Thyroid gland (tissue), 4 donors: ENCODE measurements at regions not wholly inside any gene's neighbourhood (a gene's known extent, or its start where the extent isn't known, plus 50 kb on each side); places are given as distances from the start of the nearest gene placed in this dataset.

Experiments
- DNase-seq, 2 donors: peaks; one replicate each; pipeline ENCODE4 v3.0.0-alpha.2; 2019
- H3K27ac ChIP-seq, 3 donors: fragments of 200-600 bp; sonication (generic); 1 replicate in 2 of 3; 2 replicates in 1 of 3; pipeline ENCODE4 v1.5.1; 2016 to 2019; ENCODE audit warnings: mild to moderate bottlenecking in 1 of 3, moderate library complexity in 1 of 3
- H3K27me3 ChIP-seq: fragments of 200-600 bp; sonication (generic); one replicate; pipeline ENCODE4 v1.5.1; 2019
- H3K36me3 ChIP-seq, 2 donors: fragments of 200-600 bp; sonication (generic); one replicate each; pipeline ENCODE4 v1.5.1; 2016 to 2019
- H3K4me1 ChIP-seq, 2 donors: fragments of 200-600 bp; sonication (generic); one replicate each; pipeline ENCODE4 v1.5.1; 2017 to 2019
- H3K4me3 ChIP-seq, 3 donors: fragments of 200-600 bp; sonication (generic); replicated peaks in 1 of 3; 1 replicate in 2 of 3; 2 replicates in 1 of 3; pipeline ENCODE4 v1.5.1; 2016; ENCODE audit warnings: mild to moderate bottlenecking in 1 of 3
- H3K9me3 ChIP-seq: fragments of 200-600 bp; sonication (generic); one replicate; pipeline ENCODE4 v1.5.1; 2017
- CTCF ChIP-seq, 6 experiments: fragments of 200-600 bp in 3 of 6; fragments of 450-650 bp in 3 of 6; sonication (generic) in 3 of 6; IDR thresholded peaks; one replicate each; pipeline ENCODE4 v1.5.1; 2016 to 2019; ENCODE audit warnings: antibody characterized with exemption in 6 of 6, mild to moderate bottlenecking in 2 of 6, inconsistent platforms in 1 of 6, moderate library complexity in 1 of 6
- POLR2A ChIP-seq, 2 donors: fragments of 450-650 bp; IDR thresholded peaks; one replicate each; pipeline ENCODE4 v1.6.1; 2017; ENCODE audit warnings: antibody characterized with exemption in 2 of 2, mild to moderate bottlenecking in 2 of 2, moderate library complexity in 1 of 2
- WGBS, 2 donors: methylation state at CpG; one replicate each; pipeline ENCODE4 v1.1.5; 2017; 5-methylcytosine and 5-hydroxymethylcytosine counted together
- intact Hi-C: fragments of 100-400 bp; cut with DNase I; formaldehyde crosslinking; loops from one replicate; pipeline ENCODE4 v1.15.1; 2023

- WGBS, 2 donors: 70 to 85% methylated on average over 10 to 11 of the region's 11 CpGs
- H3K9me3 ChIP-seq: no peaks in the 10 kb centered on the region
- H3K27ac ChIP-seq: no peak overlapping the region
- H3K4me3 ChIP-seq: no peak overlapping the region
- no peaks in the 10 kb centered on the region for H3K4me1 ChIP-seq
- no peak for DNase-seq
- H3K27me3 ChIP-seq: no peaks in the 10 kb centered on the region
- H3K36me3 ChIP-seq: no peaks in the 10 kb centered on the region
- TF ChIP-seq CTCF (IDR thresholded peaks at IDR 0.05): no peak
- no peak for TF ChIP-seq POLR2A (IDR thresholded peaks at IDR 0.05)
- intact Hi-C loops: no loop called here
Measured at GRCh38 chr1:79430437-79430836, 423.9 kb upstream of the ADGRL4 start.

- H3K27ac ChIP-seq: no peak overlapping the region
- no peaks in the 10 kb centered on the region for H3K9me3 ChIP-seq
- no peaks in the 10 kb centered on the region for H3K36me3 ChIP-seq
- intact Hi-C loops: no loop called here
- no peak for DNase-seq
- 61 to 68% methylated on average over 2 of the region's 2 CpGs for WGBS, 2 donors
- H3K4me3 ChIP-seq: no peak overlapping the region
- TF ChIP-seq CTCF (IDR thresholded peaks at IDR 0.05) (no peak), POLR2A (IDR thresholded peaks at IDR 0.05) (no peak)
- no peaks in the 10 kb centered on the region for H3K4me1 ChIP-seq
- H3K27me3 ChIP-seq: no peaks in the 10 kb centered on the region
Measured at GRCh38 chr1:79422726-79423125, 416.2 kb upstream of the ADGRL4 start.

GRCh38 chr1:79398501-79398900 lies 392.0 kb upstream of the ADGRL4 start:
- H3K27ac ChIP-seq: no peak overlapping the region

GRCh38 chr1:79396901-79397300 lies 390.4 kb upstream of the ADGRL4 start:
- no peak for TF ChIP-seq CTCF (IDR thresholded peaks at IDR 0.05)
- no peak for TF ChIP-seq POLR2A (IDR thresholded peaks at IDR 0.05)
- WGBS, 2 donors: 66 to 78% methylated on average over 2 of the region's 2 CpGs
- DNase-seq: no peak
- intact Hi-C loops: no loop called here
- Histone ChIP-seq H3K9me3 (no peaks in the 10 kb centered on the region), H3K4me3 (no peak overlapping the region), H3K36me3 (no peaks in the 10 kb centered on the region), H3K4me1 (no peaks in the 10 kb centered on the region), H3K27ac (no peak overlapping the region), H3K27me3 (no peaks in the 10 kb centered on the region)

More at GRCh38 chr1:79398501-79398900, 392.0 kb upstream of the ADGRL4 start:
- intact Hi-C loops: no loop called here
- H3K4me3 ChIP-seq: no peak overlapping the region
- WGBS, 2 donors: 79 to 80% methylated on average over 2 of the region's 2 CpGs
- H3K9me3 ChIP-seq: no peaks in the 10 kb centered on the region
- H3K4me1 ChIP-seq: no peaks in the 10 kb centered on the region
- no peak for DNase-seq
- no peaks in the 10 kb centered on the region for H3K27me3 ChIP-seq
- TF ChIP-seq POLR2A (IDR thresholded peaks at IDR 0.05): no peak
- TF ChIP-seq CTCF (IDR thresholded peaks at IDR 0.05): no peak
- H3K36me3 ChIP-seq: no peaks in the 10 kb centered on the region

DNA sequence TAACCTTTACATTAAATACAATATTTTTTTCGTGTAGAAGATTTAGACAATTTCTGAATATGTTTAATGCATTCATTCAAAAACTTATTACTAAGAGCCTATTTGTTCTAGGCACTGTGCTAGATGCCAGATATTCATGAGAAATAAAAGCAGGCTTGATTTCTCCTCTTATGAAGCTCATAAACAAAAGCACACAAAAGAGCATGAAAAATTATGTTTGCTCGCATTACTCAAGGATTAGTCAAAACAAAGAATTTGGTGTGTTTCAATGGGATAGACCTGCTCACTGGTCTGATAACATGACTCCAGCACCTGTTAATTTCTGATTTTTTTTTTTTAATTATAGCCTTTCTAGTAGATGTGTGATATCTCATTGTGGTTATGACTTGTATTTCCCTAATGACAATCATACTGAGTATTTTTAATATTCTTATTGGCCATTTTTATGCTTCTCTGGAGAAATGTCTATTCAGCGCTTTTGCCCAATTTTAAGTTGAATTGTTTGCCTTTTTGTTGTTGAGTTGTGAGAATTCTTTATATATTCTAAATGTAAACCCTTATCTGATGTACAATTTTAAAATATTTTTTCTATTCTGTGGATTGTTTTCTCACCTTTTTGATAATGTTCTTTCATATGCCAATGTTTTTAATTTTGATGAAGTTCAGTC lies 382.3 kb upstream of the ADGRL4 start:
- TF ChIP-seq CTCF (IDR thresholded peaks at IDR 0.05) (no peak), POLR2A (IDR thresholded peaks at IDR 0.05) (no peak)
- WGBS, 2 donors: 94 to 96% methylated on average over 3 of the region's 3 CpGs
- intact Hi-C loops: no loop called here
- Histone ChIP-seq H3K4me3 (no peak overlapping the region), H3K9me3 (no peaks in the 10 kb centered on the region), H3K36me3 (no peaks in the 10 kb centered on the region), H3K4me1 (no peaks in the 10 kb centered on the region), H3K27ac (no peak overlapping the region), H3K27me3 (no peaks in the 10 kb centered on the region)
- no peak for DNase-seq
